AG04449 (cell line): ENCODE measurements at regions not wholly inside any gene's neighbourhood (a gene's known extent, or its start where the extent isn't known, plus 50 kb on each side); places are given as distances from the start of the nearest gene placed in this dataset.
"Not testable (repeated sequence)": the region's sequence is repeated elsewhere in the genome, so short reads cannot be mapped to it uniquely, and the experiment has no call there.

Source experiments
- CTCF ChIA-PET: fragments of 350-600 bp; formaldehyde crosslinking; extraction: SDS; loops from one replicate; lab custom pipeline; 2021; ENCODE audit warnings: antibody characterized with exemption; lab: Yijun Ruan, JAX
- POLR2A ChIA-PET: fragments of 400-600, 350-600 bp; formaldehyde crosslinking; extraction: SDS; loops from one replicate; lab custom pipeline; 2020; ENCODE audit warnings: antibody characterized with exemption, inconsistent platforms; lab: Yijun Ruan, JAX
- DNase-seq: peaks from one replicate; pipeline ENCODE4 v3.0.0-alpha.2; 2010; ENCODE audit warnings: low read depth, low spot score
- H3K4me3 ChIP-seq: 2 replicates; pipeline ENCODE4 v1.5.1; 2011; ENCODE audit warnings: low read depth, mild to moderate bottlenecking, control low read depth, low read length
- TF ChIP-seq, protein P1 (sequence below): IDR thresholded peaks from one replicate; pipeline ENCODE4 v1.5.1; 2011; ENCODE audit warnings: mild to moderate bottlenecking, moderate library complexity, low read length, control low read depth, inconsistent platforms; ENCODE audit not compliant: insufficient read depth; ENCODE audit errors: missing control alignments

DNA sequence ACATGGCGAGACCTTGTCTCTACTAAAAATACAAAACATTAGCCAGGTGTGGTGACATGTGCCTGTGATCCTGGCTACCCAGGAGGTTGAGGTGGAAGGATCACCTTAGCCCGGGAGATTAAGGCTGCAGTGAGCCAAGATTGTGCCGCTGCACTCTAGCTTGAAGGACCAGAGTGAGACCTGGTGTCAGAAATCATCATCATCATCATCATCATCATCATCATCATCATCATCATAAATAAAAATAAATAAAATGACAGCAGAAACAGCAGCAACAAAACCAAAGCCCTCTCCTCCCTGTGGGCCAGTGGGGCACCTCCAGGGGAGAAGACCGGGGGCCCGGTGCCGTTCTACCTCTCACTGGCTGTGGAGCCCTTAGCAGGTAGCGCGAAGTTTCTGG is 281.9 kb upstream of the CRY1 start:
- H3K4me3 ChIP-seq: no peak overlapping the region
- ChIA-PET POLR2A (no interaction called here), CTCF (interaction anchor here (0.7 to 0.9 kb wide), 2 partner anchors 14 to 27 kb away, joined by 3 read pairs; no protein-coding TSS in a partner anchor)
- TF ChIP-seq, protein P1, sequence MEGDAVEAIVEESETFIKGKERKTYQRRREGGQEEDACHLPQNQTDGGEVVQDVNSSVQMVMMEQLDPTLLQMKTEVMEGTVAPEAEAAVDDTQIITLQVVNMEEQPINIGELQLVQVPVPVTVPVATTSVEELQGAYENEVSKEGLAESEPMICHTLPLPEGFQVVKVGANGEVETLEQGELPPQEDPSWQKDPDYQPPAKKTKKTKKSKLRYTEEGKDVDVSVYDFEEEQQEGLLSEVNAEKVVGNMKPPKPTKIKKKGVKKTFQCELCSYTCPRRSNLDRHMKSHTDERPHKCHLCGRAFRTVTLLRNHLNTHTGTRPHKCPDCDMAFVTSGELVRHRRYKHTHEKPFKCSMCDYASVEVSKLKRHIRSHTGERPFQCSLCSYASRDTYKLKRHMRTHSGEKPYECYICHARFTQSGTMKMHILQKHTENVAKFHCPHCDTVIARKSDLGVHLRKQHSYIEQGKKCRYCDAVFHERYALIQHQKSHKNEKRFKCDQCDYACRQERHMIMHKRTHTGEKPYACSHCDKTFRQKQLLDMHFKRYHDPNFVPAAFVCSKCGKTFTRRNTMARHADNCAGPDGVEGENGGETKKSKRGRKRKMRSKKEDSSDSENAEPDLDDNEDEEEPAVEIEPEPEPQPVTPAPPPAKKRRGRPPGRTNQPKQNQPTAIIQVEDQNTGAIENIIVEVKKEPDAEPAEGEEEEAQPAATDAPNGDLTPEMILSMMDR: no peak
- DNase-seq: no peak

GRCh38 chr12:107377596-107378385 is 284.4 kb upstream of the CRY1 start:
- CTCF ChIA-PET: interaction anchor here (1.5 kb wide), 1 partner anchor 17 kb away, joined by 3 read pairs; no protein-coding TSS in a partner anchor
- H3K4me3 ChIP-seq: no peak overlapping the region
- POLR2A ChIA-PET: no interaction called here
- no peak for DNase-seq
- TF ChIP-seq, protein P1: no peak

DNA sequence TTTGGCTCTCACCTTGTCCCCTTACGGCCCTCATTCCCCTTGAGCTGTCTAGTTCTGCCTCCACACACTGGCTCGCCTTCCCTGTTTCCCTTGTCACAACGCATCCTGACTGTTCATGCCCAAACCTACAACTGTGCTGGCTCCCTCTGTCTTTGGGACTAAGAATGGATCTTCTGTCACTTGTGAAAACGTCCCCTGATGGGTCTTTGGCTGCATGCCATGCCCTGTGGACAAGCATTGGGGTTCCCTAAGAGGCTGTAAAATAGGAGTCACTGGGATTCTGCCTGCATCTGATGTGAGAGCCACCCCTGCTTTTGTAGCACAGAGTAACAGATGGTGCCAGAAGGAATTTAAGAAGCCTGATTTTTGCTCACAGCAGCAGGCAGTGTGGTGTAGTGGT is 285.3 kb upstream of the CRY1 start:
- DNase-seq: no peak
- CTCF ChIA-PET: interaction anchor here (1.5 kb wide), 1 partner anchor 18 kb away, joined by 3 read pairs; no protein-coding TSS in a partner anchor
- TF ChIP-seq, protein P1: no peak
- POLR2A ChIA-PET: no interaction called here
- no peak overlapping the region for H3K4me3 ChIP-seq

GRCh38 chr12:107379142-107379851 is 285.9 kb upstream of the CRY1 start:
- POLR2A ChIA-PET: not testable (repeated sequence)

DNA sequence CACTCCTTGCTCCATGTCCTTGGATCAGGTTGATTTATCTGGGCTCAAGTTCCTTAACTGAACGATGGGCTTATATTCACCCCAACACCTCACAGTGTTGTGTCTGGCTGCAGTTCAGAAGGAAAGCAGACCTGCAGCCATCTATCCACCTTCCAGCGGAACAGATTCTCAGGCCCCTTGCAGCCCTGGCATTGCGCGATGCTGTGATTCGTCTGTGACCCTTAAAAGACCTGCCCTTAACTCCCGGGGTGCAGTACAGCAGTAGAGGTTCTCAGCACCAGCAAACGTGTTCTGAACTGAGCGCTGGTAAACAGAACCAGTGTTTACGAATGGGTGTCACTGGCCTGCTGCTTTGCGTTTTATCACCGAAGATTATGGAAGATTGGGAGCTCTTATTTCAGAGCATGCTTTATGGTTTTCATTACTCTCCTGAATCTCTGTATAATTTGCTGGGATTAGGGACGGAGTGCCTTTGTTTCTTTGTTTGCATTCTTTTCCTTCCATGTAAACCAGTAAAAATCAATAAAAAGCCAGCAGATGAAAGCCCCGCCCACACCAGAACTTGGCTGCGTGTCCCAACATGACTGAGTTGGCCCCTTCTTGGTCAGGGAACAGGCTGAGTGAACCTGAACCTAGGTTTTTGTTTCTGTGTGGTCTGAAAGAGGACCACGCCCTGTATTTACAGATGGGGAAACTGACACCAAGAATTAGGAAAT is 286.7 kb upstream of the CRY1 start:
- no peak for DNase-seq
- no peak overlapping the region for H3K4me3 ChIP-seq
- TF ChIP-seq, protein P1: no peak
- CTCF ChIA-PET: interaction anchor here (1.3 to 2.9 kb wide), 2 partner anchors 21 to 23 kb away, joined by 3 to 14 read pairs; no protein-coding TSS in a partner anchor
- POLR2A ChIA-PET: interaction anchor here (0.7 kb wide), 1 partner anchor 215 kb away, joined by 3 read pairs; no protein-coding TSS in a partner anchor

More at GRCh38 chr12:107379142-107379851, 285.9 kb upstream of the CRY1 start:
- CTCF ChIA-PET: interaction anchor here (1.3 to 2.9 kb wide), 2 partner anchors 21 to 23 kb away, joined by 3 to 14 read pairs; no protein-coding TSS in a partner anchor
- not testable (repeated sequence) for H3K4me3 ChIP-seq, DNase-seq

DNA sequence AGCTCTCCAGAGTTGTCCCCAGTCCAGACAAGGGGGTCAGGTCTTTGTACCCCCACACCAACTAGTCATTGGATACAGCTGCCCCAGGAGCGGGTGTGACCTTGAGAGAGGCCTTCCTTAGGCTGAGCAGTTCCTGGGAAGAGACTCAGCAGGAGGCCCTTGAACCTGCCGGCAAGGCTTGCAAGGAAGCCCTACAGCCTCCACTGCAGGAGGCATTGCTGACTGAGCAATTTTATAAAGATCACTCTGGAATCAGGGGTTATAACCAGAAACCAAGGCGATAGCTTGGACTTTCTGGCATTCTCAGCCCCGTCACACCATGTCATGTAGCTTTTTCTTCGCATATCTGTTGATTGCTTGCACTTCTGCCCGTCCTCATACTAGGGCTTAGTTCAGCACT is 291.3 kb upstream of the CRY1 start:
- H3K4me3 ChIP-seq: no peak overlapping the region
- TF ChIP-seq, protein P1: no peak
- no peak for DNase-seq
- CTCF ChIA-PET: interaction anchor here (0.8 to 2.1 kb wide), 4 partner anchors 11 to 252 kb away, joined by 3 to 8 read pairs (median 4); no protein-coding TSS in a partner anchor
- POLR2A ChIA-PET: no interaction called here
